ENCODE measurements at regions not wholly inside any gene's neighbourhood (a gene's known extent, or its start where the extent isn't known, plus 50 kb on each side); places are given as distances from the start of the nearest gene placed in this dataset.

DNA sequence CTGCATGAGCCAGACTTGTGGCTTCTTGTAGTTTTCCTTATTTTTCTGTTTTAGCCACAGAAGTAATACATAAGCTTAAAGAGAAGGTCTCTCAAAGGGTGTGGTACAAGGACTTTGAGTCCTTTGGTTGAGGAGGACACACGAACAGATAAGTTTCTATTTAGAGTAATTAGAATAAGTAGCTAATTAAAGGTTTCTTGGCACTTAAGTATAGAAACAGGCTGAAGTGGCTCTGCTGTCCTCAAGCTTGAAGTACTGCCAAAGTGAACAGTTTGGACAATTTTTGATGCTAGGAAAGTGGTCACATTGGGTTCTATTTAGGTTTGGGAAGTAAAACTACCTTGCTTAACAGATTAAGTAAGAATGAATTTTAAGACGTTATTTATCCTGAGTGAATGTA lies 278.3 kb upstream of the MPDZ start:
- TF ChIP-seq, protein P1, sequence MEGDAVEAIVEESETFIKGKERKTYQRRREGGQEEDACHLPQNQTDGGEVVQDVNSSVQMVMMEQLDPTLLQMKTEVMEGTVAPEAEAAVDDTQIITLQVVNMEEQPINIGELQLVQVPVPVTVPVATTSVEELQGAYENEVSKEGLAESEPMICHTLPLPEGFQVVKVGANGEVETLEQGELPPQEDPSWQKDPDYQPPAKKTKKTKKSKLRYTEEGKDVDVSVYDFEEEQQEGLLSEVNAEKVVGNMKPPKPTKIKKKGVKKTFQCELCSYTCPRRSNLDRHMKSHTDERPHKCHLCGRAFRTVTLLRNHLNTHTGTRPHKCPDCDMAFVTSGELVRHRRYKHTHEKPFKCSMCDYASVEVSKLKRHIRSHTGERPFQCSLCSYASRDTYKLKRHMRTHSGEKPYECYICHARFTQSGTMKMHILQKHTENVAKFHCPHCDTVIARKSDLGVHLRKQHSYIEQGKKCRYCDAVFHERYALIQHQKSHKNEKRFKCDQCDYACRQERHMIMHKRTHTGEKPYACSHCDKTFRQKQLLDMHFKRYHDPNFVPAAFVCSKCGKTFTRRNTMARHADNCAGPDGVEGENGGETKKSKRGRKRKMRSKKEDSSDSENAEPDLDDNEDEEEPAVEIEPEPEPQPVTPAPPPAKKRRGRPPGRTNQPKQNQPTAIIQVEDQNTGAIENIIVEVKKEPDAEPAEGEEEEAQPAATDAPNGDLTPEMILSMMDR (IDR thresholded peaks at IDR 0.05; ENCODE audit: extremely low read depth, low read depth, low read length) = no peak
- no peak for DNase-seq (ENCODE audit: insufficient read length, low spot score, missing footprints)
- H3K4me3 ChIP-seq (ENCODE audit: insufficient read depth, low read length) = no peak overlapping the region
- no peaks in the 10 kb centered on the region for H3K4me1 ChIP-seq (ENCODE audit: insufficient read depth, low read length)
- H3K27me3 ChIP-seq (ENCODE audit: insufficient read depth, low read length) = peaks cover 12% of the 10 kb centered on the region
- no peak overlapping the region for H2AFZ ChIP-seq (ENCODE audit: low read length)
- H4K20me1 ChIP-seq (ENCODE audit: insufficient read depth, low read length) = no peaks in the 10 kb centered on the region
- H3K36me3 ChIP-seq (ENCODE audit: insufficient read depth, low read length) = no peaks in the 10 kb centered on the region
- no peak overlapping the region for H3K27ac ChIP-seq (ENCODE audit: low read depth, low read length)
- H3K9me3 ChIP-seq (ENCODE audit: low read depth, low read length) = no peaks in the 10 kb centered on the region
- H3K79me2 ChIP-seq (ENCODE audit: insufficient read depth, low read length) = no peaks in the 10 kb centered on the region
- H3K4me2 ChIP-seq (ENCODE audit: insufficient read depth, low read length) = no peak overlapping the region

DNA sequence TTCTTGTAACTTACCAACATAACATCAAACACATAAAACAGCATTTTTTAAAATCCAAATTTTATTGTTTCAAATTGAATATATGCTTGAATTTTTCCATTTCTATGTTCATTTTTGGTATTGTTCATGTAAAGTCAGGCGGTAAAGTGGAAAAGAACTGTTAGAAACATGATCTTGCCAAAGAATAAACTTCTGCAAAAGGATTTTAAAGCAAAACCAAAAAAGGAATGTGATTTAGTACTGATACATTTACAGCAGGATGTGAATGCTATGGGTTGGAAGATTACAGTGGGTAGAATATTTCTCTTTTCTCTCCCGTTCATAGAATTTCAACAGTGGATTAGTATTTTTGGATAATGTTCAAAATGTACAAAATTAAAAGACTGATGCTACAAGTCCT lies 277.2 kb upstream of the MPDZ start:
- Histone ChIP-seq H2AFZ (ENCODE audit: low read length) (no peak overlapping the region), H3K79me2 (ENCODE audit: insufficient read depth, low read length) (no peaks in the 10 kb centered on the region), H3K4me3 (ENCODE audit: insufficient read depth, low read length) (no peak overlapping the region), H3K36me3 (ENCODE audit: insufficient read depth, low read length) (no peaks in the 10 kb centered on the region), H3K9me3 (ENCODE audit: low read depth, low read length) (no peaks in the 10 kb centered on the region), H3K4me1 (ENCODE audit: insufficient read depth, low read length) (no peaks in the 10 kb centered on the region), H3K27me3 (ENCODE audit: insufficient read depth, low read length) (peaks cover 11% of the 10 kb centered on the region), H3K27ac (ENCODE audit: low read depth, low read length) (no peak overlapping the region), H3K4me2 (ENCODE audit: insufficient read depth, low read length) (no peak overlapping the region), H4K20me1 (ENCODE audit: insufficient read depth, low read length) (no peaks in the 10 kb centered on the region)
- no peak for DNase-seq (ENCODE audit: insufficient read length, low spot score, missing footprints)
- TF ChIP-seq, protein P1 (IDR thresholded peaks at IDR 0.05; ENCODE audit: extremely low read depth, low read depth, low read length) = no peak

DNA sequence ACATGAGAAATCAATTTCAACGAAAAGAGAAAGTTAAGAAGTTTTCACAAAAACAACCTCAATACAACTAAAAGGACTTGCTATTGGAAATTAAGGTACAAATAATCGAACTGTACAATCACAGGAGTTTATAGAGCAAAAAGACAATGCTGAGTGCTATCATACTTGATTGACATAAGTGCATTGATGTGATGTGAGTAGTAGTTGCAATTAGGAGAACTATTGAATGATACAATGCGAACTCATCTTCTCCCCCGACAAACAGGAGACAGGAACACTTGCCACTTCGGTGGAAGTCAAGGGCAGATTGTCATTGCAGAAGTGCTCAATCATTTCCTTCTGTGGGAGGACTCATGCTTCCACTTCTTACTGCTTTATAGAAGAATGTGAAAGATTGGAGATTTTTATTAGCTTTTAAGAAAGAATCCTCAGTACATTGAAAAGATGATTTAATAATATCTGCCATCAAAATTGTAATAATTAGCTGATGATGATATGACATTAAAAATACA lies 276.6 kb upstream of the MPDZ start:
- H3K79me2 ChIP-seq (ENCODE audit: insufficient read depth, low read length) = no peaks in the 10 kb centered on the region
- H3K4me2 ChIP-seq (ENCODE audit: insufficient read depth, low read length) = no peak overlapping the region
- no peaks in the 10 kb centered on the region for H3K9me3 ChIP-seq (ENCODE audit: low read depth, low read length)
- H3K36me3 ChIP-seq (ENCODE audit: insufficient read depth, low read length) = no peaks in the 10 kb centered on the region
- H3K27me3 ChIP-seq (ENCODE audit: insufficient read depth, low read length) = peaks cover 11% of the 10 kb centered on the region
- TF ChIP-seq, protein P1 (IDR thresholded peaks at IDR 0.05; ENCODE audit: extremely low read depth, low read depth, low read length) = no peak
- no peaks in the 10 kb centered on the region for H3K4me1 ChIP-seq (ENCODE audit: insufficient read depth, low read length)
- H3K4me3 ChIP-seq (ENCODE audit: insufficient read depth, low read length) = no peak overlapping the region
- H2AFZ ChIP-seq (ENCODE audit: low read length) = no peak overlapping the region
- no peaks in the 10 kb centered on the region for H4K20me1 ChIP-seq (ENCODE audit: insufficient read depth, low read length)
- no peak for DNase-seq (ENCODE audit: insufficient read length, low spot score, missing footprints)
- no peak overlapping the region for H3K27ac ChIP-seq (ENCODE audit: low read depth, low read length)

DNA sequence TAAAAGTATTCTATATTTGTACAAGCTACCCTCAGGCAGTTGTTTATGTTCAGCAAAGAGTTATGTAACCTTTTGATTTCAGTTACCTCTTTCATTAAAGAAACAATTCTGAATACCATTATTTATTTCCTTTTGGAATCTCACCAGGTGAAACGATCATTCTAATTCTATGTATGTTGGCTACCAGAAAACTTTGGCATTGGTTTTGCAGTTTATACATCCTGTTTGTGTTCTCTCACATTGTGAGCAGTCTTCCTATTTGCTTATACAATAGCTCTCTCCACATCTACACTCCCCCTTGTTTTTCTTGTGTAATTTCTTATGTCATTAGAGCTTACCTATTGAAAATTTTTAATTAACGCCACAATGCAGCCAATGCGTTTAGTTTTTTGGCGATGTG lies 276.0 kb upstream of the MPDZ start:
- H4K20me1 ChIP-seq (ENCODE audit: insufficient read depth, low read length) = no peaks in the 10 kb centered on the region
- H2AFZ ChIP-seq (ENCODE audit: low read length) = no peak overlapping the region
- TF ChIP-seq, protein P1 (IDR thresholded peaks at IDR 0.05; ENCODE audit: extremely low read depth, low read depth, low read length) = no peak
- H3K4me2 ChIP-seq (ENCODE audit: insufficient read depth, low read length) = no peak overlapping the region
- H3K79me2 ChIP-seq (ENCODE audit: insufficient read depth, low read length) = no peaks in the 10 kb centered on the region
- no peaks in the 10 kb centered on the region for H3K4me1 ChIP-seq (ENCODE audit: insufficient read depth, low read length)
- H3K9me3 ChIP-seq (ENCODE audit: low read depth, low read length) = no peaks in the 10 kb centered on the region
- H3K27ac ChIP-seq (ENCODE audit: low read depth, low read length) = no peak overlapping the region
- no peak overlapping the region for H3K4me3 ChIP-seq (ENCODE audit: insufficient read depth, low read length)
- DNase-seq (ENCODE audit: insufficient read length, low spot score, missing footprints) = no peak
- H3K27me3 ChIP-seq (ENCODE audit: insufficient read depth, low read length) = peaks cover 11% of the 10 kb centered on the region
- H3K36me3 ChIP-seq (ENCODE audit: insufficient read depth, low read length) = no peaks in the 10 kb centered on the region

All from osteoblast (primary cell).